ENCODE measurements at regions not wholly inside any gene's neighbourhood (a gene's known extent, or its start where the extent isn't known, plus 50 kb on each side); places are given as distances from the start of the nearest gene placed in this dataset.
"Not testable (repeated sequence)": the region's sequence is repeated elsewhere in the genome, so short reads cannot be mapped to it uniquely, and the experiment has no call there.

DNA sequence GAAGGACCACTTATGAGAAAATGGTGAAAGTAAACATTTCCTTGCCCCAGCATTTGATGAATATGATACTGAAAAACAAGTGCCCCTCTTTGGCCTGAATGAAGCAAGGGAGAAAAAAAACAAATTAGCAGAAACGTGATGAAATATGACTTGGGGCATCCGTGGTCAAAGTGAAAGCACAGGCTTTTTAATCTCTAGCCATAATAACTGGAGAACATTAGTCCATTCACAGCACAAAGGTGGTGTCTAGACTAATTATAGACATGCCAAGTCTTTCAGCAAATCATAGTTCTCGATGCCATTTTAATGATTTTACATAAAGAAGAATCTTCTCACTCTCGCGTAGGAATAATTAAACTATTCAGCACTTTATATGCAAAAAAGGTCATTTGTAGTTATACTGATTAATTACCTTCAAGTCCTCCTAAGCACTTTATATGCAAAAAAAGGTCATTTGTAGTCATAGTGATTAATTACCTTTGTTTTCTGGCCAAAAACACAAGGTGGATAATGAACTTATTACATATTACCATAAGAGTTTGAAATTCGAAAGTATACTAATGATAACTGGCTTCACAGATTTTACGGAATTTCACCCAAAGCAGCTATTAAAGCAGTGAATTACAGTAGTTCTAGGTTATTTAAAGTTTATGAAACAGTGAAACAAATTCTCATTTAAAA is 121.6 kb downstream of the ZNF22 start:
- DNase-seq = not testable (repeated sequence)

DNA sequence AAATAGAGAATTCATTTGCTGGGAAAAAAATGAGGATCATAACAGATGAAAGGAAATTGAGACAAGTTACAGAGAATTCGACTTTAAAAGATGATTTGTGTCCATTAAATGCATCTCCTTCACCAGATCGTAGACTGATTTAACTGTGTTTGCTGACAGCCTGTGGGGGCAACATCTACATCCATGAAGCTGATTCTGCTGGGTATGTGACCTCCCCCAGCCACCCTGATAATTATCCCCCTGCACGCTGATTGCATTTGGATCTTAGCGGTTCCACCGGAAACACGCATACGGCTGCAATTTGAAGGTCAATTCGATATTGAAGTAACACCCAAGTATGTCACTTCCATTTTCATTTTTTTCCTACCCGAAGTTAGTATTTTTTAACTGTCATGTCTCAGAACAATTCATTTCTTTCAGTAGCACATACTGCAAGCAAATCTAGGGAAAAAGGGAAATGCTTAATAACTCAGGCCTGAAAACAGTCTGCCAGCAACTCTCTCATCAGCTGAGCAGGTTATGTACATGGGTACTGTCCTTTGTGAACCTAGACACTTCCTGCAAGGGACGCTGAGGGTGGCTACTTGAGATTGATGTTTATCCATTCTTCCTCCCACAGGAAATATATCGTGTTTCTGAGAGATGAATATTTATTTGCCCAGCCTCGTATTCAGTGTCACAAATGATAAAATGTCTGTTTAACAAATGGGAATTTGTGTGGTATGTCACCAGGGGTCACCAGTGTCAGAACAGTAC is 134.9 kb downstream of the ZNF22 start:
- no peak for DNase-seq

DNA sequence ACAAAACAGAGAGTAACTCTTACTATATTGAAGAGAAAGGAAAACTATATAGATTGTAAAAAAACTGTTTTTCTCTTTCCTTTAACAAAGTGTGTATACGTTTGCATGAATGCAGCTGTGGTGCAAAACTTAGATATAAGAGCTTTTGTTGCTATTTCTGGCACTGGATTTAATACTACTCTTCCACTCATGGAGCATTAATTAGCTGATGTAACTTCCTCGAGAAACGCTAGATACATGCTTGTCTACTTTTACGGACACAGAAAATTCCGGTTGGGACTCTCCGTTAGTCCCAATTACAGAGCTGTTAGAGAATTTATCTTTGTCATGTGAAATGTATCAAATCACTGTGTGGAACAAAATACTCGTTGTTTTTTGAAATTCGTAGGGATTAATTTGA is 135.5 kb downstream of the ZNF22 start:
- no peak for DNase-seq

DNA sequence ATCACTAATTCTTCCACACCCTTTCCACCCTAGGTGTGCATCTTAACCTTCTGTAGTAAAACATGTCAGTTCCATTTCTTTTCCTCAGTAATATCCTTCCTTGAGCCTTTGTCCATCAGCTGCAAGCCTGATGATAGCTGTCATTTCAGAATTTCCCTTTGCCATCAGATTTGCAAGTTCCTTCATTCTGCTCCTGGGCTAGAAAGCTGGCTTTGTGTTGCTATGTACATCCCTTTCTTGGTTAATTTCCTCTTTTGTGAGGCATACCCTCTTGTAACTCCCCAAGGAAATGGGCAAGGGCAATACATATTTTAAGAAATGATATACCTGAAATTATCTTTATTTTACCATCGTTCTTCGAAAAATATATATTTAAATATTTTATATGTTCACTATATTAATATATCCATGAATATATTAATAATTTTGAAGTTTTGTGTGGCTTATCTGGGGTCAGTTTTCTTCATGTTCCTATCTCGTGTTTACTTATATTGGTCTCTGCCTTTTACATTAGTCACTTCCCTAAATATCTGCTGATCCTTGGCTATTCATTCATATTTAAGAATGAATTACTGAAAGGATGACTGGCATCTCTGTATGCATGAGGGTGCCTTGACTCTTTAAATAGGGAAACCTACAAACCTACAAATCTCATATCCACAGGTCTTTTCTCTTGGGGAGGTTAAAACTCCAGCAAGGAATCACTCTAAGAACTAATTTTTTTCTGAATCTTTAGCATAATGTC is 143.8 kb downstream of the ZNF22 start:
- no peak for DNase-seq

DNA sequence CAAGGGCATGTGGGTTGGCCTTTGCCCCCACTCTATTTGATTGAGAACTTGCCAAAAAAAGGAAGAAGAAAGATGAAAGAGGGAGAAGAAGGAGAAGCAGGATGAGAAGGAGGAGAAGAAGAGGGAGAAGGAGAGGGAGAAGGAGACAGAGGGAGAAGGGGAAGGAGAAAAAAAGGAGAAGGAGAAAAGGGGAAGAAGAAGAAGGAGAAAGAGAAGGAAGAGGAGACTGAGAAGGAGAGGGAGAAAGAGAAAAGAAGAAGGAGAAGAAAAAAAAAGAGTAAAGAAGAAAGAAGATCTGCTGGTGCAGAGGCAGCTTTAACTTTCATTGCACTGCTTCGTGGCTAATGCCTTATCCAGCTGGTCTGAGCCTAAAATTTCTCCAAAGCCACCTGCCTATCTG is 144.4 kb downstream of the ZNF22 start:
- not testable (repeated sequence) for DNase-seq

DNA sequence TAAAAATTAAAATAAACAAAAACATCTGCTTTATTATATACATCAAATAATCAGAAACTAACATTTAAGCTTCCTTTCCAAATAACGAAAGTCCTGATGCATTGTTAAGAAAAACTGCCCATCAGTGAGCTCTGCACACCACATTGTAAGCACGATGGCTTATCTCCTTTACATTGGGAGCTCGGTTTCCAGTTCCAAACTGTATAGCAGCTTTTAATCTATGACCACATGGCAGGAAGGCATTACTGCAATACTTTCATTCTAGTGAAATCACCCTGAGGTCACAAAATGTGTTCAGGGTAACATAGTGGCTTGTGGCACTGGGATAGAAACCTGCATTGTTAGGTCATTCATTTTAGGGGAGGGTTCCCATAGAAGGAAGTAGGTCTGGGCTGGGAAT is 146.3 kb downstream of the ZNF22 start:
- DNase-seq = no peak

DNA sequence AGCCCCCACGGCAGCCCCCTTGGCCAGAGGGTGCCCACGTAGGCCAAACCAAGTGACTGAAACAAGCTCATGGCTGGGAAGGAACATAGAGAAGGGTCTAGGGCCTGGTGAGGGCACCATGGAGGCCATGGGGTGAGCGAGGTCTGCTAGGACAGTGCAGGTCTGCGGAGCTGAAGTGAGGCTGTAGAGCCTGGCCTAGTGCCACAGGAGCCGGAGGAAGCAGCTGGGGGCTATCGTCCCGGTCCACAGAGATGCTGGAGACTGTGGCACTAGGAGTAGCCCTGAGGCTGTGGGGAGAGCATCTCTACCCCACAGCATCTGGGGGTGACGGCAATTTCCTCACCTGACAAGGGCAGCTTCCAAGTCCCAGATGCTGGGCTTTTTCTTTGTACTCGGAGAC is 150.3 kb downstream of the ZNF22 start:
- no peak for DNase-seq

DNA sequence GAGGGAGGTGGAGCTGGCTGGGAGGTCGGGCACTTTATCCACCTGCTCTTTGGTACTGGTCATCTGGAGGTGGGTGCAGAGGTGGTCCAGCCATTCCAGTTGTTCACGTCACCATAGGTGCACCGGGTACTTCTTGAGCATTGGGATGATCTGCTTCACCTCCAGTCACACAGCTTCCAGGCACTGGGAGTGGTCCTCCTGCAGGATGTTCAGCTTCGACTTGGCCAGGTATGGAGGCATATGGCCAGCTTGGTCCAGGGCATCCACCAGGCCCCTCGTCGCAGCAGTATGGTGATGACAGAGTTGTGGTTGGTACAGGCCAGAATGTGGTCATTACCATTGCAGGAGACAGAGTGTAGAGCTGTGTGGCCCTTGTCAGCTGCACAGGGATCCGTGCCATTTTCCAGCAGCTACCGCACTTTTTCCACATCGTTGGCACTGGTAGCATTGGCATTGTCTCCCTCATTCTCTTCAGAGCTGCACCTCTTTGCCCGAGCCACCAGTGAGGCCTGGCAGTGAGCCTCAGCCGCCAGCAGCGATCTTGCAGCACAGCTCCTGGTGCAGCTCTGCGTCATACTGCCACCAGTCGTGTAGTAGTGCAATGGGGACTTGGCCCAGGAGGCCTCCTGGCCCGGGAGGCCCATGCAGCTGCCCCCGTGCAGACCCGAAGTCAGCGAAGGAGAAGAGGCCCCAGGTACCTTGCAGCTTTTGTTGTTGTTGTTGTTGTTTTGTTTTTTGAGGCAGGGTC is 150.9 kb downstream of the ZNF22 start:
- DNase-seq = no peak

DNA sequence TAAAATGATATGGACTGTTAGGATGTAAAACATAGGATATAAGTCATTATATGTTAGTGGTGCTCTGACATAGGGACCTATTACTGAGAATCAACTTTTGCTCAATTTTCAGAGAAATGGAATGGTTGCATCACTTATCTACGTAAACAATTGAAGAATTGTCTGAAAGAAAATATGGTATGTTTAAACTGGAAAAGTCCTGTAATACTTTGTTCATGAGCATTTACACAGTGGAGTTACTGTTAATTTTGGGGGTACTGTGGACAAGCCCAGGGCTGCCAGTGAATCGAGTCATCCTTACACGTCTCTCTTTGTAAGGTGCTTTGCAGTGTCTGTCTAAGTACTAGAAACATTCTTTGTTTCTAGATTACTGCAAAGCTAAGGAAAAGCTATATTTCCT is 152.0 kb downstream of the ZNF22 start:
- DNase-seq = no peak

DNA sequence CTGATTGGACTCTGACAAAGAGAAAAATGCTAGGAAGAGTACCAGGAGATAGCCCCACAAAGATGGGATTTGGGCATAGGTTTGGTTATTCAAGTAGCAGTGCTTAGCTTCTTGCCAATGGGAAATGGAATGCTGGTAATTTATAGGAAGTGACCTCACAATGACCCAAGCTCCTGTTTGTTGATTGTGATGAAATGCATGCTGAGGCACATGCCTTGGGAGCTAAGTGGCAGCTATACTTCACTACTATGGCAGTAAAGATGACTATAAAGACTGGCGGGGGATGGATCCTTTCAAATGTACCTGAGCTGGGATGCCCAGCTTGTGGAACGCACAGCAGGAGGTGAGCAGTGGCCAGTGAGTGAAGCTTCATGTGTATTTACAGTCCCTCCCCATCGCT is 153.8 kb downstream of the ZNF22 start:
- DNase-seq = no peak

DNA sequence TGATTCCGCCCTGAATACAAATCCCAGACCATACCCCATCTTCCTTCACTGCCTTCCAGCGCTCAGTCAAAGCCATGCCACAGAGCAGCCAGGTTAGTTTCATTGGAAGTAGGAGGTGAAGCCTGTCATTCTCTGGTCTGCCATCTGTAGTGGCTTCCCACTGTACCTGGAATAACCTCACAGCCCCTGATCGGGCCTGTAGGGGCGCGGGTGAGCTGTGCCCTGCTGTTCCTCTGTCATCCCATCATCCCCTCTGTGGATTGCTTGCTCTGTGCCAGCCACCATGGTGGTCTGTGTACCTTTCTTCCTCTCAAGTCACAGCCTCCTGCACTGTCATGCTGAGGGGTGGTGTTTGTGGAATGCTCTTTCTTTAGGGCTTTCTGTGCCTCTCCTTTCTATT is 155.1 kb downstream of the ZNF22 start:
- DNase-seq = no peak

DNA sequence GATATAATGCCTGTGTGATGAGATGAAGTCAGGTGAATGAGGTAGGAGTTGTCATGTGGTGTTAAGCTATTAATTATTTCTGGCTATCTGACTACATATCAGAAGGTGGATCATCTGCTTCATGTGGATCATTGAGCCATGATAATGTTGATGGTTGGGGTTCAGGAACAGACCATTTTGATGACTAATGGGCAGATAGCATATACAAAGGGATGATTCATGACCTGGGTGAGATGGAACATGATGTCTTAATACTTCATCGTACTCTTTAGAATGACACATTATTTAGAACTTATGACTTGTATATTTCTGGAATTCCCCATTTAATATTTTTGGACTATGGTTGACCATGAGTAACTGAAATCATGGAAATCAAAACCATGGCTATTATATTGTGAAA is 155.1 kb downstream of the OR13A1 start:
- DNase-seq = no peak

DNA sequence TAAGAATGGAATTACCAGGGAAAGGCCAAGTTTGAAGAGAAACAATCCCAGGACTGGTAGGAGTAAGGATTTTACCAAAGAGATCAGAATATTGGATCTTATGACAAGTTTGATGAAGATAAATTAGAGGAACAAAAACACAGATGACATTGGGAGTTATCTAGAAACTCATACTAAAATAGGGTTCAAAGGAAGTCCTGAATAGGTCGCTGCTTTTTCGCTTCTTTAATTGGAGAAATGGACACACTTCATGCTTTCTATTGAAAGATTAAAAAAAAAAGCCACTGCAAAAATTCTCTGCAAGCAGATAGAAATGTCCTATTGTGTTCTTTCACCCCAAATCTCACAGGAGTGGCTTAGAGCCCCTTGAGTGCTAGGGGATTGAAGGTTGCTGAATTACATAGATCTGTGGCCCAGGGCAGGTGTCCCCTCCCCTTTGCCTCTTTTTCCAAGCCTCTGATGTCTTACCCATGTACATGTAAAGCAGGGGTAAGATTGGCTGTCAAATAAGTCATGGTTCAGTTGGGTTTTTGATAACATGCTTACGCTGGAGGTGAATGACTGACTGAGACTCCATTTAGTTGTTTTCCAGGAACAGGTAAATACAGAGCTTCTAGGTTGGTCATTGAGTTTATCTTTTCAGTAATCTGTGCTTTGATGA is 152.0 kb downstream of the OR13A1 start:
- no peak for DNase-seq

DNA sequence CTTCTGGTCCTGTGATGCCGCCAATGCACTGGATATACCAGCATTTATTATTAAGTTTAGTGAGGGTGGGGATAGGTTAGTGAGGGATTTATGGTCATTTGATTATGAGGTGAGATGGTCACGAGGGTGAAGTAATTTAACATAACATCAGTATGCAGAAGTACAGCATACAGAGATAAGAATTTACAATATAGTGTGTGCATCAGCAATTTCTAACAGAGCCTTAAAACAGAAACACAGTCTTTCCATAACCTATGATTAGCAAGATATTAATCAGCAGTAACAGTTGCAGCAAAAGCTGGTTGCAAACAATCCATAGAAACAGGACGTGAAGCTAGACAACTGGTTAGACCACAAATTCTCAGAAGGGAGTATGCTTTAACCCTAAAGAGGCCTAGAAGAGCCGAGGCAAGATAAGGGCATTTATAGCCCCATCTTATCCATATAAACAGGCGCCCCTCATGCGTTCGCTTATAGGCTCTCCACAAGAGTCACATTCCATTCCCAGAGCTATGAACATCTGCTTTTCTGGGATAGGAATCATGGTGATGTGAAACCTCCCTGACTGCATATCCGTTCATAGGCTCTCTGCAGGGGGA is 139.8 kb downstream of the OR13A1 start:
- DNase-seq = not testable (repeated sequence)

DNA sequence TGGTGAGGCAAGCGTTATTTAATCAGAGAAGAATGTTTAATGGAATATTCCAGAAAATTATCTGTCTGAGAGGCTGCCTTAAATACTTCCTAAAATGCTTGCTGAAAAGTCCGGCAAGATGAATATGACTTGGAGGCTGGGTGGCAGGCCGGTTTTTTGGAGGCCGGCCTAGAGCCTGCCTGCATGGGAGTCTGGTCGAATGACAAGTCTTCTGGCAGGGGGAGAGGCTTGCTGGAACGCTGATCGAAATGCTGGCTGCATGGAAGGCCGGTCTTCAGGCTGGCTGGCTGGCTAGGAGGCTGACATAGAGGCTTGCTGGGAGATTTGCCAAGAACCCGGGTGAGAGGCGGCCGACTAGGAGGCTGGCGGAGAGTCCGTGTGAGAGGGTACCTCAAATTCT is 135.7 kb downstream of the OR13A1 start:
- no peak for DNase-seq

DNA sequence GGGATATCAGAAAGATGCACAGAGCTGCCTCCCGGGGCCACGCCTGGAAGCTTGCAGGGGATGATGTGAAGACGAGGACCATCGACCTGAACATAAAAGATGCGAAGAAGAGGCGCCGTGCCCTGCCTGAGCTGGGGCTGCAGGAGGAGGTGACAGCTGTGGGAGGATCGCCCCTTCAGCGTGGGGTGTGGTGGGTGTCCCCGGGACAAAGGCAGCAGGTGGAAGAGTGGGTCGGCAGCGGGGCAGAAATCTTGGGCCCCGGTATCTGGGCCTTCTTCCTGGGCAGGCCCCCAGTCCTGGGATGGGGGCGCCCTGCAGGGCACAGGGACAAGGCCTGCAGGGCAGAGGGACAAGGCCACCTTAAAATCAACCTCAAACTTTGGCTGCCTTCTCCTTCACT is 134.9 kb downstream of the OR13A1 start:
- no peak for DNase-seq

DNA sequence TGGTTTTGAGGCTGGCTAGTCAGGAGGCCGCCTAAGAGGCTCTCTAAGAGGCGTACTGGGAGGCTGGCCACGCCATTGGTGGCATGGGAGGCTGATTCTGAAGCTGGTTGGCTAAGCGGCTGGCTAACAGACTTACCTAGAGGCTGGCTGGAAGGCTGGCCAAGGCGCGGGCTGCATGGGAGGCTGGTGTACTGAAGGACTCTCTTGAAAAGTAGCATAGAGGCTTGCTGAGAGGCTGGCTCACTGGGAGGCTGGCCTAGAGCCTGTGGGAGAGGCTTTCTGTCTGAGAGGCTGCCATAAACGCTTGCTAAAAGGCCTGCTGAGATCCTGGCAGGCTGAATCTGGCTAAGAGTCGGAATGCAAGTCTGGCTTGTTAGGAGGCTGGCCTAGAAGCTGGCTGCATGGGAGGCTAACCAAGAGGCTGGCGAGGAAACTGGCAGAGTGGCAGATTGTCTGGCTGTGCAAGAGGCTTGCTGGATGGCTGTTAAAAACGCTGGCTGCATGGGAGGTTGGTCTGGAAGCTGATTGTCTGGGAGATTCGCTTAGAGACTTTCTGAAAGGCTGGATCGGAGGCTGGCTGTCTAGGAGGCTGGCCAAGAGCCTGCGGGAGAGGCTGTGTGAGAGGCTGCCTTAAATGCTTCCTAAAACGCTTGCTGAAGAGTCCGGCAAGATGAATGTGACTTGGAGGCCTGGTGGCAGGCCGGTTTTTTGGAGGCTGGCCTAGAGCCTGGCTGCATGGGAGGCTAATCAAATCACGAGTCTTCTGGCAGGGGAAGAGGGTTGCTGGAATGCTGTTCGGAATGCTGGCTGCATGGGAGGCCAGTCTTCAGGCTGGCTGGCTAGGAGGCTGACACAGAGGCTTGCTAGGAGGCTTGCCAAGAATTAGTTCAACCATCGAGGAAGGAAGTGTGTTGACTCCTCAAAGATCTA is 134.2 kb downstream of the OR13A1 start:
- no peak for DNase-seq

DNA sequence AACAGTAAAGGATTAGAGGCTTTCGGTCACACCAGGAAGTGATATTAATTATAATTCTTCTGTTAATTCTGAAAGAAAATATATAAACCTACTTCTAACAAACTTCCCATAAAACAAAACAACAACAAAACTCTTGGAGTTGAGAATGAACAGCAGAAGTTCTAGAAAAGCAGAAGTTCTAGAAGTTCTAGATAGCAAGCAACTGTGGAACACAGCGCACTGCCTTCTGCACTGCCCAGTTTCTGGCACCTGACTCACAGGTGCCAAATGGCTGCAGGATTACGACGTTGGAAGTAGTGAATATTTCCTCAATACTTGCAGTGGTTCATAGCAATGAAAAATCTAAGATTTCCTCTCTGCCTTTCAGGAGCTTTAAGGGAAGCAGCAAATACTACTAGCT is 132.2 kb downstream of the OR13A1 start:
- DNase-seq = no peak

DNA sequence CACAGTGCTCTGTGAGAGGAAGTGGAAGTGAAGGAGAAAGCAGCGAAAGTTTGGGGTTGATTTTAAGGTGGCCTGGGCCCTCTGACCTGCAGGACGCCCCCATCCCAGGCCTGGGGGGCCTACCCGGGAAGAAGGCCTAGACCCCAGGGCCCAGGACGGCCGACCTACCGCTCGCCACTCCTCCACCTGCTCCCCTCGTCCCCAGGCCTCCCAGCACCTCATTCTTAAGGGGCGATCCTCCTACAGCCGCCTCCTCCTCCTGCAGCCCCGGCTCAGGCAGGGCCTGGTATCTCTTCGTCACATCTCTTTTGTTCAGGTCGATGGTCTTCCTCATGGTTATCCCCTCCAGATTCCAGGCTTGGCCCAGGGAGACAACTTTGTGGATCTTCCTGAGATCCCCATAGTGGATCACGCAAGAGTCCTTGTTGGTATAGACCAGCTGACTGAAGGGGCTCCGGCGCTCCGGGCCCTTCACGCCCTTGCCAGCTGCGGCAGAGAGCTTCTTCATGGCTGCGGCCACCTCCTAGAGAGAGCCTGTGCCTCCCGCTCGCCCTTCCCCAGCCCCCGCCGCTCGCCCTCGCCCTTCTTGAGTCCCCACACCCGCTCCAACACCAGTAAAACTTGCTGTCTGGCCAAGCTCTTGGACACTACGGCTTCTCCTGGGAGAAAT is 117.5 kb downstream of the OR13A1 start:
- DNase-seq = no peak

DNA sequence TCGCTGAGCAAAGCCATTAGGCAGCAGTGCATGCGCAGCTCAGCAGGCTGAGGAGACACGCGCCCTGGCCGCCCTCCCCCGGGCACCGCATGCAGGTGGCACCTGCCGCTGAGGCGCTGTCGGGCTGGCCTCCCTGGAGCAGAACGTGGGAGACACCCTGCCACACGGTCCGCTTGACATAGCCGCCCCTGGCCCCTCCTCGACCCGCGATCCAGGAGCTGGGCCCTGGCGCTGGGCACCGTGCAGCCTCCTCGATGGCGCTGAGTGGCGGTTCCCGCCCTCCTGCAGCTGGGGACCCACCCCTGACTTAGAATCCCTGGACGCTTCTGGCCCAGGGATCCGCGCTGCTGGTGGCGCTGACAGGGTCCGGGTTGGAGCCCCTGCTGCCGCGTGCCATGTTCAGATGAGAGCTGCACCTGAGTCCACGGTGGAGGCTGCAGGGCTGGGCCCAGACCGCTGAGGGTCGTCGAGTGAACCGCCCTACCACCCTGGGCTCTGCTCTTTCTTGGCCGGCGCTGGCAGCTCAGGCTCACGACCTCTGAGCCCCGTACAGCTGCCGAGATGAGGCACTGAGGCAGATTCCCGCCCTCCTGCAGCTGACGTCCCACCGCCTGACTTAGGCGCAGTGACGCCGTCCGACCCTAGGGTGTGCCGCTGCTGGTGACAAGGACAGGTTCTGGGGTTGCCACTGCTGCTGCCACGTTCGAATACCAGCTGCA is 116.8 kb downstream of the OR13A1 start:
- no peak for DNase-seq
